Skeletal muscle tissue (tissue), 3 donors: ENCODE measurements at regions not wholly inside any gene's neighbourhood (a gene's known extent, or its start where the extent isn't known, plus 50 kb on each side); places are given as distances from the start of the nearest gene placed in this dataset.

ENCODE experiments used
- H3K27ac ChIP-seq: one replicate; pipeline ENCODE4 v1.7.0; 2013; ENCODE audit warnings: mild to moderate bottlenecking, low read depth, low read length, inconsistent platforms
- H3K27me3 ChIP-seq, 3 donors: one replicate each; pipeline ENCODE4 v1.7.0; 2013; ENCODE audit warnings: low read length in 3 of 3; ENCODE audit not compliant: control insufficient read depth in 3 of 3, insufficient read depth in 3 of 3
- H3K36me3 ChIP-seq, 3 donors: one replicate each; pipeline ENCODE4 v1.7.0; 2013; ENCODE audit warnings: low read length in 3 of 3; ENCODE audit not compliant: control insufficient read depth in 3 of 3, insufficient read depth in 3 of 3
- H3K4me1 ChIP-seq, 3 donors: one replicate each; pipeline ENCODE4 v1.7.0; 2013; ENCODE audit warnings: low read length in 3 of 3, mild to moderate bottlenecking in 3 of 3; ENCODE audit not compliant: control insufficient read depth in 3 of 3, insufficient read depth in 3 of 3
- H3K4me3 ChIP-seq, 3 donors: one replicate each; pipeline ENCODE4 v1.7.0; 2013; ENCODE audit warnings: low read length in 3 of 3
- H3K9ac ChIP-seq, 3 donors: one replicate each; pipeline ENCODE4 v1.7.0; 2013; ENCODE audit warnings: low read length in 3 of 3, mild to moderate bottlenecking in 3 of 3, moderate library complexity in 2 of 3, low read depth in 1 of 3
- H3K9me3 ChIP-seq, 3 donors: one replicate each; pipeline ENCODE4 v1.7.0; 2013; ENCODE audit warnings: low read length in 3 of 3; ENCODE audit not compliant: control insufficient read depth in 3 of 3
- donor health status: Osteomylitis.

DNA sequence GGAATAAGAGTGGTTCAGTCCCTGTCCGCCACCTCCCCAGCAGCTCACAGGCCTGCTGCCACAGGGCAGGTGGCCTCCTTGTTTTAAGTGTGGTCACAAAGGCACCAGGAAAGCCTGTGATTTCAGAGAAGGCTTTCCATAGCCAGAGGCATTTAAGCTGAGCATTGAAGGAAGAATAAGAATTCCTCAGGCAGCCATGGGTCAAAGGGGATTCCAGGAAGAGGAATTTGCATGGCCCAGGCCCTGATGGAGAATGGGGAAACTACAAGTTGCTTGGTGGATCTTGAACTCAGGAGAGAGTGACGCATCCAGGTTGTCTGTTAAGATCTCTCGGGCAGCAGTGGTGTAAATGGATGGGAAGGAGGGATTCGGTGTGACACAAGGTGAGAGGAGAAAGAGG lies 66.7 kb downstream of the KLHDC7A start:
- Histone ChIP-seq H3K27me3 (peaks cover 49 to 62% (median 51%) of the 10 kb centered on the region in 3 donors), H3K4me3 (no peak overlapping the region), H3K9ac (no peak overlapping the region), H3K27ac (no peak overlapping the region), H3K9me3 (peaks cover 0 to 4% (median 2%) of the 10 kb centered on the region in 3 donors), H3K4me1 (no peaks in the 10 kb centered on the region), H3K36me3 (no peaks in the 10 kb centered on the region)

DNA sequence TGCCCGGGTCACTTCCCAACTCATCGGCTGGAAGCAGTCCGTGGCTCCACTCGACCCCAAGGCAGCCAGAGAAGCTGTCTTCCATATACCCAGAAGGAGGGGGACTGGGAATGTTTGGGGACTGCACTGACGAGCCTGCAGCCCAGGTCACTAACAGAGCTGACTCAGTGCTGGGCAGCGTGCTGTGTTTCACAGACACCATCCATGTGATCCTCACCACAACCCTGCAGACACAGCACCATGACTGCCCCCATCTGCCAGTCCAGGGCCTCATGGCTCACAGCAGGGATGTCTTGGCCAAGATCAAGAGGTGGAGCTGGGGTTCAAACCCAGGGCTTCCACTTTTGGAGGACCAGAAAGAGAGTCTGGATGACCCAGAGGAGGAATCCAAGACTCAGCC lies 67.9 kb downstream of the KLHDC7A start:
- no peaks in the 10 kb centered on the region for H3K36me3 ChIP-seq
- no peak overlapping the region for H3K9ac ChIP-seq
- H3K9me3 ChIP-seq = peaks cover 0 to under 1% (median 0%) of the 10 kb centered on the region in 3 donors
- peaks cover 46 to 57% (median 52%) of the 10 kb centered on the region in 3 donors for H3K27me3 ChIP-seq
- H3K4me1 ChIP-seq = no peaks in the 10 kb centered on the region
- H3K27ac ChIP-seq = no peak overlapping the region
- H3K4me3 ChIP-seq = no peak overlapping the region

DNA sequence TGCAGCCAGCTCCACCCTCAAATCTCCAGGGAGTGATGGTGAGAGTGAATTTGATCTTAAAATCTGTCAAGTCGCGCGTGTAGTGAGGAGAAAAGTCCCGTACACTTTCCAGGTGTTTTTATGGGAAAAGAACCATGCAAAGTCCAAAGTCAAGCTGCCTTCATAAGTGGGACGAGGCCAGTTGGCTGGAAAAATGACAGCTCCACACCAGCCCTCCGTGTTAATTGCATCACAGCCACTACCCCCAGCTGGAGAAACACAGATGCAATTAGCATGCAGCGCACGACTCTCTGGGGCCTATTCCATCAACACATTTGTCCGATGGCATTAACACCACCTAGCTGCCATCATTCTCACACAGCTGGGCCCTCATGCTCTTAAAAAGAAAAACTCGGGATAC lies 68.4 kb downstream of the KLHDC7A start:
- no peaks in the 10 kb centered on the region for H3K36me3 ChIP-seq
- peaks cover 49 to 58% (median 57%) of the 10 kb centered on the region in 3 donors for H3K27me3 ChIP-seq

DNA sequence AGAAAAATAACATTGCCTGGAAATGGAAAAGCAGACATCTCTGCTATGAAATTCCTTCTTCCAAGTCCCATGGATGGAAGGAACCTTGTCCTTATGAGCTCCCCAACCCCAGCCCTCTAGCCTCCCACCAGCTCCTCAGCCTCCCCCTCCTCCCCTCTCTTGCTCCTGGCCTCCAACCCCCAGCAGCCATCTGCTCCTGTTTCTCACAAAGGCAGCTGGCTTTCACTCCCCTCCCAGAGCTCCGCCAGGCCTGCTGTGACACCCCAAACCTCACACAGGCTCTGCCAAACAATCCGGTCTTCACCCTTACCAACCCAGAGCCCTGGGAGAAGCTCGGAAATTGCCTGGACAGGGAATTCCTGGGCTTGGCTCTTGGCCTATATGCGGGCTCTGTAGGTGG lies 69.2 kb downstream of the KLHDC7A start:
- Histone ChIP-seq H3K9ac (no peak overlapping the region), H3K27ac (no peak overlapping the region), H3K9me3 (no peaks in the 10 kb centered on the region), H3K4me1 (no peaks in the 10 kb centered on the region), H3K27me3 (peaks cover 42 to 60% (median 55%) of the 10 kb centered on the region in 3 donors), H3K4me3 (no peak overlapping the region), H3K36me3 (no peaks in the 10 kb centered on the region)

More for the DNA sequence above, 68.4 kb downstream of the KLHDC7A start:
- Histone ChIP-seq H3K9me3 (no peaks in the 10 kb centered on the region), H3K9ac (no peak overlapping the region), H3K4me3 (no peak overlapping the region), H3K4me1 (no peaks in the 10 kb centered on the region), H3K27ac (no peak overlapping the region)

DNA sequence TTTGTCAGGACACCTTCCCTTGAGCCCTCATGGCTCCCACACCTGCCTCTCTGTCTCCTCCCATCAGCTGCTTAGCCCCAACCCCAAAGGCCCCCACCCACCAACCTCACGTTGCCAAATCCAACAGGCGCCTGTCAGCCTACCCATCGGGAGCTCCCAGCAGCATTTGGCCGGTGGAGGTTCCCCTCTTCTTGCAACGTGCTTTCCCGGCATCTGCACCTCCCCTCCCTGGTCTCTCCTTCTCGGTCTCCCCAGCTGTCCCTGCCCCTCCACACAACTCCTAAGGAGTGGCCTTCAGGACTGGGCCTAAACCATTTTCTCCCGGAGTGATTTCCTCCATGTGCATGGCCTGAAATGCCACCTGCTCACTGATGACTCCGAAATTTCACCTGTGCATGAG lies 71.9 kb downstream of the KLHDC7A start:
- H3K27me3 ChIP-seq = peaks cover 43 to 68% (median 53%) of the 10 kb centered on the region in 3 donors

GRCh38 chr1:18553388-18553787 lies 72.7 kb downstream of the KLHDC7A start:
- H3K27me3 ChIP-seq = peaks cover 42 to 68% (median 54%) of the 10 kb centered on the region in 3 donors
- H3K27ac ChIP-seq = no peak overlapping the region
- no peak overlapping the region for H3K4me3 ChIP-seq
- H3K9ac ChIP-seq = no peak overlapping the region
- H3K9me3 ChIP-seq = no peaks in the 10 kb centered on the region
- no peaks in the 10 kb centered on the region for H3K36me3 ChIP-seq
- H3K4me1 ChIP-seq = no peaks in the 10 kb centered on the region

More for the DNA sequence above, 71.9 kb downstream of the KLHDC7A start:
- Histone ChIP-seq H3K4me1 (no peaks in the 10 kb centered on the region), H3K9ac (no peak overlapping the region), H3K4me3 (no peak overlapping the region), H3K27ac (no peak overlapping the region), H3K9me3 (no peaks in the 10 kb centered on the region), H3K36me3 (no peaks in the 10 kb centered on the region)

- no peaks in the 10 kb centered on the region for H3K4me1 ChIP-seq
- no peak overlapping the region for H3K27ac ChIP-seq
- H3K9ac ChIP-seq = no peak overlapping the region
- H3K27me3 ChIP-seq = peaks cover 37 to 64% (median 60%) of the 10 kb centered on the region in 3 donors
- no peaks in the 10 kb centered on the region for H3K36me3 ChIP-seq
- H3K4me3 ChIP-seq = no peak overlapping the region
- no peaks in the 10 kb centered on the region for H3K9me3 ChIP-seq
These were observed 73.4 kb downstream of the KLHDC7A start for GRCh38 chr1:18554099-18554498.

DNA sequence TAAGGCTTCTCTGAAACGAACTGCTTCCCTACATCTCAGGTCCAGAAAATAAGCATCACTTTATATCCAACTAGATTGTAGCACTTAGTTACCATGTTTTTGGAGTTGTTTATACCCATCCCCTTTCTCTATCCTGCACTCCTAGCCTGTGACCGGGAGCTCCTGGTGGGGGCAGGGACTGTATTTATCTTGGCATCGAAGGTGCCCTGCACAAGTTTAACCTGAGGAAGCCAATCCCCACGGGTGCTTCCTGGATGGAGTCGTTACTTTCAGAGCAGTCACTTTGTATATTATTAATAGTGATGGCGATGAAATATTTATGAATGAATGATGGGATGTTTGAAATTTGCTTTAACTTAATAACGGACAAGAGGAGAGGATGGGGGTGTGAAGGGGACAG lies 73.9 kb downstream of the KLHDC7A start:
- Histone ChIP-seq H3K9me3 (no peaks in the 10 kb centered on the region), H3K27ac (no peak overlapping the region), H3K4me3 (no peak overlapping the region), H3K36me3 (no peaks in the 10 kb centered on the region), H3K27me3 (peaks cover 38 to 65% (median 63%) of the 10 kb centered on the region in 3 donors), H3K9ac (no peak overlapping the region), H3K4me1 (no peaks in the 10 kb centered on the region)

GRCh38 chr1:18555036-18555435 lies 74.3 kb downstream of the KLHDC7A start:
- Histone ChIP-seq H3K4me3 (no peak overlapping the region), H3K27me3 (peaks cover 42 to 69% (median 67%) of the 10 kb centered on the region in 3 donors), H3K9me3 (no peaks in the 10 kb centered on the region), H3K9ac (no peak overlapping the region), H3K36me3 (no peaks in the 10 kb centered on the region), H3K4me1 (no peaks in the 10 kb centered on the region), H3K27ac (no peak overlapping the region)

- Histone ChIP-seq H3K4me1 (no peaks in the 10 kb centered on the region), H3K4me3 (no peak overlapping the region), H3K9me3 (no peaks in the 10 kb centered on the region), H3K27ac (no peak overlapping the region), H3K9ac (no peak overlapping the region), H3K27me3 (peaks cover 34 to 67% (median 62%) of the 10 kb centered on the region in 3 donors), H3K36me3 (no peaks in the 10 kb centered on the region)
These were observed 74.3 kb upstream of the PAX7 start for GRCh38 chr1:18556364-18556763.
